Pancreas (tissue), 10 donors: ENCODE measurements at regions not wholly inside any gene's neighbourhood (a gene's known extent, or its start where the extent isn't known, plus 50 kb on each side); places are given as distances from the start of the nearest gene placed in this dataset.
A peak's percentile ranks its signal among the peaks of the same experiment; 100 is the strongest.

Experiments
- ATAC-seq, 4 donors: fragments of 200-7000 bp; cut with Tn5 transposase; one replicate each; pipeline versions ENCODE4 v1.8.0 to v1.9.1; 2020; ENCODE audit warnings: mild to moderate bottlenecking in 4 of 4, moderate library complexity in 4 of 4
- DNase-seq, 6 donors: peaks; one replicate each; pipeline ENCODE4 v3.0.0-alpha.2; 2020
- FAIRE-seq: peaks from 2 replicates; lab custom pipeline; 2012; peaks lifted over from hg19 to GRCh38; lab: Jason Lieb, UNC
- H3K27ac ChIP-seq, 4 donors: fragments of 200-600 bp; sonication (generic); 1 replicate in 3 of 4; 2 replicates in 1 of 4; pipeline versions ENCODE4 v1.5.0 to v1.8.0; 2020
- H3K27me3 ChIP-seq, 4 donors: fragments of 200-600 bp; one replicate each; pipeline ENCODE4 v1.8.0; 2021
- H3K36me3 ChIP-seq, 3 donors: fragments of 200-600 bp; sonication (generic) in 1 of 3; one replicate each; pipeline versions ENCODE4 v1.5.0 to v1.8.0; 2020 to 2021
- H3K4me1 ChIP-seq, 3 donors: fragments of 200-600 bp; one replicate each; pipeline ENCODE4 v1.8.0; 2021
- H3K4me3 ChIP-seq, 4 donors: fragments of 200-600 bp; sonication (generic) in 2 of 4; one replicate each; pipeline versions ENCODE4 v1.5.0 to v1.8.0; 2020 to 2021
- H3K9me3 ChIP-seq, 4 donors: fragments of 200-600 bp; one replicate each; pipeline ENCODE4 v1.8.0; 2021
- CTCF ChIP-seq, 4 donors: fragments of 200-600 bp; sonication (generic) in 3 of 4; IDR thresholded peaks; one replicate each; pipeline versions ENCODE4 v1.5.0 to v1.8.0; 2021; ENCODE audit warnings: antibody characterized with exemption in 4 of 4
- WGBS, 2 donors: extraction: QIAGEN DNeasy Blood & Tissue Kit; methylation state at CpG; one replicate each; pipeline ENCODE4 v1.1.7; 2013; 5-methylcytosine and 5-hydroxymethylcytosine counted together
- intact Hi-C, 3 donors: fragments of 100-400 bp; cut with DNase I; formaldehyde crosslinking; loops; one replicate each; pipeline versions ENCODE4 v1.11.1 to v1.14.2; 2022
- donor health status: healthy with polysubstance abuse.
- donor health status: DM: no; HTN: no; CAD: no; lungs with moderate emphysema.
- donor health status: DM: no; HTN: no; CAD: no.
- donor health status: control.
- donor health status: control.
- donor health status: Bipolar disorder and iron deficiency.
- donor health status: DM: yes; HTN: yes; CAD: no.
- donor health status: DM: no; HTN: no; CAD: no.
- donor health status: DM: no; HTN: no; CAD: no.
- donor health status: DM: yes; HTN: yes; CAD: no.

GRCh38 chr2:226153553-226153952 lies 646.1 kb downstream of the IRS1 start:
- H3K9me3 ChIP-seq = no peaks in the 10 kb centered on the region
- 71 to 77% methylated on average over 3 of the region's 3 CpGs for WGBS, 2 donors
- no peaks in the 10 kb centered on the region for H3K4me1 ChIP-seq
- FAIRE-seq (no peak), ATAC-seq (no peak), DNase-seq (no peak)
- H3K27ac ChIP-seq = no peak overlapping the region
- no peak for TF ChIP-seq CTCF (IDR thresholded peaks at IDR 0.05)
- H3K4me3 ChIP-seq = no peak overlapping the region
- no peaks in the 10 kb centered on the region for H3K27me3 ChIP-seq
- intact Hi-C loops = no loop called here
- no peaks in the 10 kb centered on the region for H3K36me3 ChIP-seq

GRCh38 chr2:226151157-226151556 lies 648.5 kb downstream of the IRS1 start:
- intact Hi-C loops = no loop called here
- no peak overlapping the region for H3K27ac ChIP-seq
- DNase-seq (no peak), ATAC-seq (peak in 2 of 4 donors; percentile 45 to 56), FAIRE-seq (no peak)
- TF ChIP-seq CTCF (IDR thresholded peaks at IDR 0.05) = no peak
- H3K27me3 ChIP-seq = no peaks in the 10 kb centered on the region
- no peaks in the 10 kb centered on the region for H3K9me3 ChIP-seq
- no peak overlapping the region for H3K4me3 ChIP-seq
- WGBS, 2 donors = 5 to 10% methylated on average over 1 of the region's 1 CpG
- no peaks in the 10 kb centered on the region for H3K36me3 ChIP-seq
- no peaks in the 10 kb centered on the region for H3K4me1 ChIP-seq

- intact Hi-C loops = no loop called here
- FAIRE-seq (peak; percentile 32), DNase-seq (no peak), ATAC-seq (peak in 3 of 4 donors; percentile 58 to 72 (median 67))
- Histone ChIP-seq H3K27ac (no peak overlapping the region), H3K9me3 (no peaks in the 10 kb centered on the region), H3K36me3 (no peaks in the 10 kb centered on the region), H3K4me3 (no peak overlapping the region), H3K27me3 (no peaks in the 10 kb centered on the region), H3K4me1 (no peaks in the 10 kb centered on the region)
- WGBS, 2 donors = 14 to 22% methylated on average over 2 of the region's 2 CpGs
- TF ChIP-seq CTCF (IDR thresholded peaks at IDR 0.05) = no peak
Observed at GRCh38 chr2:226143091-226143490, 656.5 kb downstream of the IRS1 start.

- peak in 1 of 4 donors; percentile 17 for ATAC-seq
- no peak for TF ChIP-seq CTCF (IDR thresholded peaks at IDR 0.05)
- no peak for FAIRE-seq
Observed at GRCh38 chr2:226142463-226142862, 657.2 kb downstream of the IRS1 start.

GRCh38 chr2:226140594-226140993 lies 659.0 kb downstream of the IRS1 start:
- no peak for FAIRE-seq

More at GRCh38 chr2:226142463-226142862, 657.2 kb downstream of the IRS1 start:
- Histone ChIP-seq H3K27me3 (no peaks in the 10 kb centered on the region), H3K4me1 (no peaks in the 10 kb centered on the region), H3K9me3 (no peaks in the 10 kb centered on the region), H3K4me3 (no peak overlapping the region), H3K36me3 (no peaks in the 10 kb centered on the region), H3K27ac (no peak overlapping the region)
- no peak for DNase-seq
- intact Hi-C loops = no loop called here
- 81 to 88% methylated on average over 1 of the region's 1 CpG for WGBS, 2 donors

More at GRCh38 chr2:226140594-226140993, 659.0 kb downstream of the IRS1 start:
- ATAC-seq (no peak), DNase-seq (no peak)
- Histone ChIP-seq H3K4me3 (no peak overlapping the region), H3K4me1 (peaks cover 0 to 3% (median 0%) of the 10 kb centered on the region in 3 donors), H3K9me3 (no peaks in the 10 kb centered on the region), H3K27ac (no peak overlapping the region), H3K27me3 (no peaks in the 10 kb centered on the region), H3K36me3 (no peaks in the 10 kb centered on the region)
- no peak for TF ChIP-seq CTCF (IDR thresholded peaks at IDR 0.05)
- intact Hi-C loops = no loop called here
- 53 to 55% methylated on average over 2 of the region's 2 CpGs for WGBS, 2 donors
